ENCODE measurements at regions not wholly inside any gene's neighbourhood (a gene's known extent, or its start where the extent isn't known, plus 50 kb on each side); places are given as distances from the start of the nearest gene placed in this dataset.

GRCh38 chr16:13331918-13332317 is 430.5 kb downstream of the SHISA9 start:
- TF ChIP-seq CTCF (IDR thresholded peaks at IDR 0.05; ENCODE audit: borderline replicate concordance, extremely low read depth, low read length, poor library complexity, severe bottlenecking), result no peak
- no peak for TF ChIP-seq EZH2 (IDR thresholded peaks at IDR 0.05; ENCODE audit: borderline replicate concordance, low read depth, low read length, severe bottlenecking)
